Esophagus squamous epithelium (tissue), 4 donors: ENCODE measurements at regions not wholly inside any gene's neighbourhood (a gene's known extent, or its start where the extent isn't known, plus 50 kb on each side); places are given as distances from the start of the nearest gene placed in this dataset.

Source experiments
- CTCF ChIP-seq, 6 experiments: fragments of 450-650 bp in 4 of 6; fragments of 200-600 bp in 2 of 6; sonication (generic) in 2 of 6; IDR thresholded peaks; one replicate each; pipeline ENCODE4 v1.5.1; 2016 to 2019; ENCODE audit warnings: antibody characterized with exemption in 6 of 6, mild to moderate bottlenecking in 4 of 6, moderate library complexity in 4 of 6
- POLR2A ChIP-seq, 4 donors: fragments of 450-650 bp; IDR thresholded peaks; one replicate each; pipeline ENCODE4 v1.6.1; 2017; ENCODE audit warnings: antibody characterized with exemption in 4 of 4, mild to moderate bottlenecking in 4 of 4, moderate library complexity in 3 of 4

- TF ChIP-seq CTCF (IDR thresholded peaks at IDR 0.05) (no peak), POLR2A (IDR thresholded peaks at IDR 0.05) (no peak)
Measured at GRCh38 chr14:65167072-65167645, 64.8 kb upstream of the MAX start.
